Left lung (tissue), 4 donors: ENCODE measurements at regions not wholly inside any gene's neighbourhood (a gene's known extent, or its start where the extent isn't known, plus 50 kb on each side); places are given as distances from the start of the nearest gene placed in this dataset.
A peak's percentile ranks its signal among the peaks of the same experiment; 100 is the strongest.

Experiments
- ATAC-seq: fragments of 200-7000 bp; cut with Tn5 transposase; one replicate; pipeline ENCODE4 v1.9.1; 2020; ENCODE audit warnings: moderate library complexity
- DNase-seq, 4 donors: peaks; one replicate each; pipeline ENCODE4 v3.0.0-alpha.2; 2013 to 2020
- H3K27ac ChIP-seq, 2 donors: fragments of 200-600 bp; sonication (generic) in 1 of 2; one replicate each; pipeline versions ENCODE4 v1.5.0 to v1.8.0; 2020 to 2021
- H3K27me3 ChIP-seq, 2 donors: fragments of 200-600 bp; sonication (generic) in 1 of 2; one replicate each; pipeline versions ENCODE4 v1.5.0 to v1.8.0; 2020 to 2021
- H3K36me3 ChIP-seq, 2 donors: fragments of 200-600 bp; sonication (generic) in 1 of 2; one replicate each; pipeline versions ENCODE4 v1.5.0 to v1.8.0; 2020 to 2021
- H3K4me1 ChIP-seq, 2 donors: fragments of 200-600 bp; one replicate each; pipeline ENCODE4 v1.8.0; 2021
- H3K4me3 ChIP-seq, 2 donors: fragments of 200-600 bp; sonication (generic) in 1 of 2; one replicate each; pipeline versions ENCODE4 v1.5.0 to v1.8.0; 2020 to 2021; ENCODE audit warnings: mild to moderate bottlenecking in 1 of 2
- H3K9me3 ChIP-seq, 2 donors: fragments of 200-600 bp; sonication (generic) in 1 of 2; one replicate each; pipeline versions ENCODE4 v1.5.0 to v1.8.0; 2020 to 2021
- CTCF ChIP-seq, 2 donors: fragments of 200-600 bp; sonication (generic) in 1 of 2; IDR thresholded peaks; one replicate each; pipeline versions ENCODE4 v1.5.0 to v1.8.0; 2021; ENCODE audit warnings: antibody characterized with exemption in 2 of 2
- intact Hi-C, 2 donors: fragments of 100-400 bp; cut with DNase I; formaldehyde crosslinking; loops; one replicate each; pipeline versions ENCODE4 v1.11.2 to v1.14.2; 2022
- donor health status: DM: no; HTN: yes; CAD: no.
- donor health status: DM: no; HTN: no; CAD: no.

GRCh38 chrX:147468600-147468999, 443.1 kb upstream of the FMR1 start:
- ATAC-seq: no peak
- Histone ChIP-seq H3K36me3 (no peaks in the 10 kb centered on the region), H3K27me3 (no peaks in the 10 kb centered on the region), H3K4me1 (no peaks in the 10 kb centered on the region), H3K27ac (no peak overlapping the region), H3K4me3 (no peak overlapping the region), H3K9me3 (no peaks in the 10 kb centered on the region)
- intact Hi-C loops: no loop called here
- TF ChIP-seq CTCF (IDR thresholded peaks at IDR 0.05): no peak
- no peak for DNase-seq

- Histone ChIP-seq H3K36me3 (no peaks in the 10 kb centered on the region), H3K9me3 (no peaks in the 10 kb centered on the region), H3K4me3 (no peak overlapping the region), H3K27me3 (no peaks in the 10 kb centered on the region), H3K27ac (no peak overlapping the region), H3K4me1 (no peaks in the 10 kb centered on the region)
- DNase-seq (peak in 1 of 4 donors; percentile 2), ATAC-seq (peak; percentile 61)
- no peak for TF ChIP-seq CTCF (IDR thresholded peaks at IDR 0.05)
- intact Hi-C loops: no loop called here
Measured at GRCh38 chrX:147476008-147476407, 435.7 kb upstream of the FMR1 start.

- Histone ChIP-seq H3K27me3 (no peaks in the 10 kb centered on the region), H3K4me3 (no peak overlapping the region), H3K27ac (no peak overlapping the region), H3K36me3 (no peaks in the 10 kb centered on the region), H3K9me3 (no peaks in the 10 kb centered on the region), H3K4me1 (no peaks in the 10 kb centered on the region)
- intact Hi-C loops: no loop called here
- ATAC-seq: no peak
- DNase-seq: no peak
- TF ChIP-seq CTCF (IDR thresholded peaks at IDR 0.05): no peak
Measured at GRCh38 chrX:147478899-147479298, 432.8 kb upstream of the FMR1 start.

GRCh38 chrX:147485207-147485606, 426.5 kb upstream of the FMR1 start:
- ATAC-seq (no peak), DNase-seq (peak in 1 of 4 donors; percentile 17)
- Histone ChIP-seq H3K4me1 (no peaks in the 10 kb centered on the region), H3K36me3 (no peaks in the 10 kb centered on the region), H3K27ac (no peak overlapping the region), H3K27me3 (no peaks in the 10 kb centered on the region), H3K4me3 (no peak overlapping the region), H3K9me3 (no peaks in the 10 kb centered on the region)
- intact Hi-C loops: no loop called here
- TF ChIP-seq CTCF (IDR thresholded peaks at IDR 0.05): no peak

- no peak for TF ChIP-seq CTCF (IDR thresholded peaks at IDR 0.05)
- no peaks in the 10 kb centered on the region for H3K9me3 ChIP-seq
- intact Hi-C loops: no loop called here
Measured at GRCh38 chrX:147494365-147494764, 417.4 kb upstream of the FMR1 start.

More at GRCh38 chrX:147494365-147494764, 417.4 kb upstream of the FMR1 start:
- H3K27me3 ChIP-seq: no peaks in the 10 kb centered on the region
- H3K4me1 ChIP-seq: no peaks in the 10 kb centered on the region
- DNase-seq: no peak
- no peak for ATAC-seq
- no peak overlapping the region for H3K4me3 ChIP-seq
- no peaks in the 10 kb centered on the region for H3K36me3 ChIP-seq
- no peak overlapping the region for H3K27ac ChIP-seq
